B cell (primary cell): ENCODE measurements at regions not wholly inside any gene's neighbourhood (a gene's known extent, or its start where the extent isn't known, plus 50 kb on each side); places are given as distances from the start of the nearest gene placed in this dataset.

Source experiments
- ATAC-seq: fragments of 200-7000 bp; cut with Tn5 transposase; one replicate; pipeline ENCODE4 v1.10.0; 2021; ENCODE audit warnings: low read depth, mild to moderate bottlenecking, moderate number of reproducible peaks, moderate library complexity
- CTCF ChIA-PET: fragments of 350-600 bp; sonication (Branson Sonifier 250); formaldehyde crosslinking; loops from one replicate; lab custom pipeline; 2021; ENCODE audit warnings: antibody characterized with exemption, inconsistent platforms; lab: Charles Lee
- POLR2A ChIA-PET: fragments of 350-600 bp; sonication (Branson Sonifier 250); formaldehyde crosslinking; loops from one replicate; lab custom pipeline; 2021; ENCODE audit warnings: antibody characterized with exemption; lab: Charles Lee
- DNase-seq: peaks from one replicate; pipeline ENCODE4 v3.0.0; 2013
- H2AFZ ChIP-seq: 2 replicates; pipeline ENCODE4 v1.6.1; 2012; ENCODE audit warnings: mild to moderate bottlenecking, low read depth, low read length; ENCODE audit not compliant: insufficient read depth, poor library complexity, severe bottlenecking
- H3K27ac ChIP-seq, 2 donors: 1 replicate in 1 of 2; 2 replicates in 1 of 2; pipeline ENCODE4 v1.5.1; 2012 to 2013; ENCODE audit warnings: low read length in 2 of 2, mild to moderate bottlenecking in 2 of 2, moderate library complexity in 1 of 2
- H3K27me3 ChIP-seq, 4 experiments: fragments of 200-600 bp in 1 of 4; sonication (generic) in 1 of 4; replicated peaks in 1 of 4; 1 replicate in 2 of 4; 2 replicates in 2 of 4; pipeline versions ENCODE4 v1.6.1 to v1.7.0; 2013 to 2016; ENCODE audit warnings: low read length in 3 of 4, mild to moderate bottlenecking in 2 of 4, mixed read lengths in 1 of 4, moderate library complexity in 1 of 4; ENCODE audit not compliant: insufficient read depth in 4 of 4, control insufficient read depth in 3 of 4; ENCODE audit errors: control extremely low read depth in 1 of 4
- H3K36me3 ChIP-seq, 2 experiments: replicated peaks in 1 of 2; 1 replicate in 1 of 2; 2 replicates in 1 of 2; pipeline versions ENCODE4 v1.6.1 to v1.7.1; 2013; ENCODE audit warnings: low read length in 1 of 2; ENCODE audit not compliant: insufficient read depth in 2 of 2, control insufficient read depth in 1 of 2; ENCODE audit errors: control extremely low read depth in 1 of 2, extremely low read depth in 1 of 2
- H3K4me1 ChIP-seq, 2 donors: fragments of 200-600 bp in 1 of 2; sonication (generic) in 1 of 2; 1 replicate in 1 of 2; 2 replicates in 1 of 2; pipeline versions ENCODE4 v1.5.1 to v1.6.1; 2013 to 2017; ENCODE audit warnings: low read length in 2 of 2; ENCODE audit not compliant: control insufficient read depth in 2 of 2, insufficient read depth in 2 of 2
- H3K4me2 ChIP-seq: replicated peaks from 2 replicates; pipeline ENCODE3; 2012; ENCODE audit warnings: mild to moderate bottlenecking, low read depth, low read length; ENCODE audit not compliant: poor library complexity, severe bottlenecking
- H3K4me3 ChIP-seq, 5 experiments: fragments of 200-600 bp in 1 of 5; sonication (generic) in 1 of 5; 1 replicate in 3 of 5; 2 replicates in 2 of 5; pipeline versions ENCODE4 v1.5.1 to v1.7.0; 2011 to 2016; ENCODE audit warnings: low read length in 4 of 5, mild to moderate bottlenecking in 4 of 5, low read depth in 2 of 5, control low read depth in 1 of 5, moderate library complexity in 1 of 5; ENCODE audit not compliant: insufficient read depth in 1 of 5; ENCODE audit errors: control extremely low read depth in 1 of 5, extremely low read depth in 1 of 5
- H3K79me2 ChIP-seq: fragments of 200-600 bp; sonication (generic); one replicate; pipeline ENCODE4 v1.6.0; 2016; ENCODE audit warnings: low read length; ENCODE audit not compliant: control insufficient read depth, insufficient read depth
- H3K9ac ChIP-seq: fragments of 200-600 bp; sonication (generic); 2 replicates; pipeline ENCODE4 v1.6.1; 2017; ENCODE audit warnings: mild to moderate bottlenecking, low read length, moderate library complexity
- H3K9me3 ChIP-seq, 3 donors: one replicate each; pipeline versions ENCODE4 v1.6.1 to v1.7.1; 2013; ENCODE audit warnings: low read length in 2 of 3; ENCODE audit not compliant: control insufficient read depth in 2 of 3, insufficient read depth in 1 of 3; ENCODE audit errors: control extremely low read depth in 1 of 3
- H4K20me1 ChIP-seq: 2 replicates; pipeline ENCODE4 v1.6.0; 2012; ENCODE audit warnings: mild to moderate bottlenecking, low read length; ENCODE audit not compliant: insufficient read depth, control insufficient read depth, poor library complexity, severe bottlenecking
- H3K27ac Mint-ChIP-seq: one replicate; pipeline ENCODE4 v1.8.0; 2021; ENCODE audit warnings: mixed read lengths
- H3K27me3 Mint-ChIP-seq: one replicate; pipeline ENCODE4 v1.8.0; 2021; ENCODE audit warnings: mixed read lengths
- H3K4me1 Mint-ChIP-seq: one replicate; pipeline ENCODE4 v1.8.0; 2021; ENCODE audit warnings: mixed read lengths
- H3K4me3 Mint-ChIP-seq: one replicate; pipeline ENCODE4 v1.8.0; 2021; ENCODE audit warnings: mixed read lengths
- H3K9me3 Mint-ChIP-seq: one replicate; pipeline ENCODE4 v1.8.0; 2022; ENCODE audit warnings: mixed read lengths; ENCODE audit not compliant: insufficient read depth
- EZH2 ChIP-seq: IDR thresholded peaks from 2 replicates; pipeline ENCODE4 v1.6.1; 2012; ENCODE audit warnings: borderline replicate concordance, low read depth, mild to moderate bottlenecking, moderate library complexity, low read length; ENCODE audit not compliant: insufficient read depth, poor library complexity, severe bottlenecking
- WGBS: methylation state at CpG from one replicate; pipeline ENCODE4 v1.1.5; 2013; ENCODE audit warnings: missing lambda C conversion rate; ENCODE audit not compliant: insufficient coverage; 5-methylcytosine and 5-hydroxymethylcytosine counted together
- intact Hi-C: fragments of 100-400 bp; cut with micrococcal nuclease; formaldehyde crosslinking; loops from one replicate; pipeline ENCODE4 v1.10.0; 2022
- TF ChIP-seq, protein P1 (sequence below): fragments of 200-600 bp; IDR thresholded peaks from one replicate; pipeline ENCODE4 v1.8.0; 2022; ENCODE audit warnings: antibody characterized with exemption, mild to moderate bottlenecking

DNA sequence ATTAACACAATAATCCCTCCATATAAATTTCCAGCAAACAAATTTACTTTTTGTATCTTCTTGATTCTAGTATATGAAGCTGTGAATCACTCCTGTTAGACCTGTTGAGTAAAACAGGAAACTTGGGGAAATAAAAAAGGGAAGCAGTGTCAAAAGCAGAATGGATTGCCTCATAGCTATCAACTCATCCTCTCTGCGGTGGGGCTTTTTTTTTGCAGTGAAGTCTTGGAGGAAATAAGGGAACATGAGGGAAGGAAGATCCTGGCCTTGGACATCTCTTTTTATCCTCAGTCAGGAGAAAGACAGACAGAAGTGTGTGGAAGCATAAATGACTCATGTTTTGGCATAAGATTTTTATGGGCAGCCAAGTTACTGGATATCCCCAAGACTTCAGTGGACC, 332.5 kb downstream of the TFAP2A start:
- POLR2A ChIA-PET = interaction anchor here (0.8 kb wide), 1 partner anchor 8 kb away, joined by 5 read pairs; no protein-coding TSS in a partner anchor
- H4K20me1 ChIP-seq = no peaks in the 10 kb centered on the region
- no CpG with 5 or more reads among the region's 1 CpG for WGBS
- CTCF ChIA-PET = no interaction called here
- intact Hi-C loops = no loop called here
- H3K27me3 ChIP-seq = no peaks in the 10 kb centered on the region
- H3K4me1 ChIP-seq = no peaks in the 10 kb centered on the region
- peaks cover 0 to 3% (median 0%) of the 10 kb centered on the region in 3 donors for H3K9me3 ChIP-seq
- Mint-ChIP-seq H3K4me3 (no peak overlapping the region), H3K9me3 (no peaks in the 10 kb centered on the region), H3K4me1 (no peaks in the 10 kb centered on the region), H3K27me3 (peaks cover 4% of the 10 kb centered on the region), H3K27ac (no peak overlapping the region)
- H3K4me3 ChIP-seq = no peak overlapping the region
- H3K36me3 ChIP-seq = no peaks in the 10 kb centered on the region
- H3K4me2 ChIP-seq = no peak overlapping the region
- H3K27ac ChIP-seq = no peak overlapping the region
- DNase-seq = no peak
- H3K79me2 ChIP-seq = no peaks in the 10 kb centered on the region
- H3K9ac ChIP-seq = no peak overlapping the region
- no peak for ATAC-seq
- no peak overlapping the region for H2AFZ ChIP-seq
- TF ChIP-seq EZH2 = no peak
- TF ChIP-seq, protein P1, sequence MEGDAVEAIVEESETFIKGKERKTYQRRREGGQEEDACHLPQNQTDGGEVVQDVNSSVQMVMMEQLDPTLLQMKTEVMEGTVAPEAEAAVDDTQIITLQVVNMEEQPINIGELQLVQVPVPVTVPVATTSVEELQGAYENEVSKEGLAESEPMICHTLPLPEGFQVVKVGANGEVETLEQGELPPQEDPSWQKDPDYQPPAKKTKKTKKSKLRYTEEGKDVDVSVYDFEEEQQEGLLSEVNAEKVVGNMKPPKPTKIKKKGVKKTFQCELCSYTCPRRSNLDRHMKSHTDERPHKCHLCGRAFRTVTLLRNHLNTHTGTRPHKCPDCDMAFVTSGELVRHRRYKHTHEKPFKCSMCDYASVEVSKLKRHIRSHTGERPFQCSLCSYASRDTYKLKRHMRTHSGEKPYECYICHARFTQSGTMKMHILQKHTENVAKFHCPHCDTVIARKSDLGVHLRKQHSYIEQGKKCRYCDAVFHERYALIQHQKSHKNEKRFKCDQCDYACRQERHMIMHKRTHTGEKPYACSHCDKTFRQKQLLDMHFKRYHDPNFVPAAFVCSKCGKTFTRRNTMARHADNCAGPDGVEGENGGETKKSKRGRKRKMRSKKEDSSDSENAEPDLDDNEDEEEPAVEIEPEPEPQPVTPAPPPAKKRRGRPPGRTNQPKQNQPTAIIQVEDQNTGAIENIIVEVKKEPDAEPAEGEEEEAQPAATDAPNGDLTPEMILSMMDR = no peak

DNA sequence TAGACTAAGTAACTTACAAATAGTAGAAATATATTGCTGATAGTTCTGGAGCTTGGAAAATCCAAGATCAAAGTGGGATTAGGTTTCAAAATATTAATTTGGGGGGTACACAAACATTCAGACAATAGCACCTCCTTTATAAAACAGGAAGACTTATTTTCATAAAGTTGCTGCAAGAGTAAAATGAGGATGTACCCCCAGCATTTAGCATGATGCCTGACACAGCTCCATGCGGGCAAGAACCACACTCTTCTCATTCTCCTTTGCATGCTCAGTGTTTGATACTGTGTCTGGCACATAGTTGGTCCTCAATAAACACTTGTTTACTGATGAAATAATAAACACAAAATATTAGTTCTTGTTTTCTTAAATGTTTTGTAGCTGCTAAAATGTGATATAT, 332.9 kb downstream of the TFAP2A start:
- no peaks in the 10 kb centered on the region for H3K4me1 ChIP-seq
- no peak overlapping the region for H3K27ac Mint-ChIP-seq
- H3K36me3 ChIP-seq = no peaks in the 10 kb centered on the region
- no peak overlapping the region for H3K27ac ChIP-seq
- H3K4me2 ChIP-seq = no peak overlapping the region
- ATAC-seq (no peak), DNase-seq (no peak)
- no peak overlapping the region for H2AFZ ChIP-seq
- no peaks in the 10 kb centered on the region for H3K4me1 Mint-ChIP-seq
- no peaks in the 10 kb centered on the region for H3K27me3 ChIP-seq
- no peak overlapping the region for H3K4me3 ChIP-seq
- no peak overlapping the region for H3K9ac ChIP-seq
- ChIA-PET POLR2A (no interaction called here), CTCF (no interaction called here)
- TF ChIP-seq, protein P1 = no peak
- TF ChIP-seq EZH2 = no peak
- no peaks in the 10 kb centered on the region for H3K9me3 Mint-ChIP-seq
- 40% methylated on average over 1 of the region's 1 CpG for WGBS
- H3K79me2 ChIP-seq = no peaks in the 10 kb centered on the region
- intact Hi-C loops = no loop called here
- H4K20me1 ChIP-seq = no peaks in the 10 kb centered on the region
- H3K27me3 Mint-ChIP-seq = no peaks in the 10 kb centered on the region
- no peak overlapping the region for H3K4me3 Mint-ChIP-seq
- peaks cover 0 to 3% (median 0%) of the 10 kb centered on the region in 3 donors for H3K9me3 ChIP-seq
